Endothelial cell (in vitro differentiated cells): ENCODE measurements at regions not wholly inside any gene's neighbourhood (a gene's known extent, or its start where the extent isn't known, plus 50 kb on each side); places are given as distances from the start of the nearest gene placed in this dataset.

Experiments used
- DNase-seq: peaks from one replicate; pipeline ENCODE4 v3.0.0; 2021; ENCODE audit warnings: low spot score
- H3K27ac Mint-ChIP-seq: one replicate; pipeline ENCODE4 v1.8.0; 2021; ENCODE audit warnings: mixed read lengths, inconsistent platforms; ENCODE audit not compliant: unreplicated experiment
- H3K27me3 Mint-ChIP-seq: one replicate; pipeline ENCODE4 v1.8.0; 2021; ENCODE audit warnings: mild to moderate bottlenecking, moderate library complexity, mixed read lengths, inconsistent platforms; ENCODE audit not compliant: unreplicated experiment
- H3K36me3 Mint-ChIP-seq: one replicate; pipeline ENCODE4 v1.8.0; 2021; ENCODE audit warnings: mild to moderate bottlenecking, low read depth, mixed read lengths, inconsistent platforms; ENCODE audit not compliant: unreplicated experiment
- H3K4me1 Mint-ChIP-seq: one replicate; pipeline ENCODE4 v1.8.0; 2021; ENCODE audit warnings: mild to moderate bottlenecking, mixed read lengths, inconsistent platforms; ENCODE audit not compliant: unreplicated experiment
- H3K4me3 Mint-ChIP-seq: one replicate; pipeline ENCODE4 v1.8.0; 2021; ENCODE audit warnings: mild to moderate bottlenecking, mixed read lengths, inconsistent platforms; ENCODE audit not compliant: unreplicated experiment
- H3K9me3 Mint-ChIP-seq: one replicate; pipeline ENCODE4 v1.8.0; 2021; ENCODE audit warnings: mixed read lengths, inconsistent platforms; ENCODE audit not compliant: unreplicated experiment
- CTCF ChIP-seq: fragments of 200-600 bp; sonication (generic); IDR thresholded peaks from one replicate; pipeline ENCODE4 v1.5.0; 2021; ENCODE audit warnings: antibody characterized with exemption; ENCODE audit not compliant: unreplicated experiment

DNA sequence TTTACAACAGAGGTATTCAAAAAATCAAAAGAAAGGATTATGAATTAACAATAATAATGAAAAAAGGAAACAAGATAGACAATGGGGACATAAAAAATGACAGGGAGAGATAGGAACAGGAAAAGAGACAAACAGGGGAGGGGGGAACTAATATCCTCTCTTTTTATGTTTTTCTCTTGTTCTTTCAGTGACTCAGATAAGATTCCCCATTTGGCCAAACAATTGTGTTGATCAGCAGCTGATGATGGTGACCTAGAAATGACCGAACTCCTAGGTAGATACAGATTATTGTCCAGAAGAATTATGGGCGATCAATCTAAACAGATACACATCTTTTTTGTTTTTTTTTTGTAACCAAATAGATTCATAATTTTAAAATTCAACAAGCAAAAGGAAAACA, 1277.2 kb upstream of the FLRT2 start:
- peaks cover 52% of the 10 kb centered on the region for H3K4me1 Mint-ChIP-seq
- H3K36me3 Mint-ChIP-seq: no peaks in the 10 kb centered on the region
- no peaks in the 10 kb centered on the region for H3K27me3 Mint-ChIP-seq
- no peaks in the 10 kb centered on the region for H3K9me3 Mint-ChIP-seq
- H3K4me3 Mint-ChIP-seq: no peak overlapping the region
- no peak for DNase-seq
- peak overlapping the region; percentile 97 for H3K27ac Mint-ChIP-seq
- no peak for TF ChIP-seq CTCF

- no peak for TF ChIP-seq CTCF
- H3K9me3 Mint-ChIP-seq: no peaks in the 10 kb centered on the region
- H3K4me1 Mint-ChIP-seq: peaks cover 52% of the 10 kb centered on the region
- no peaks in the 10 kb centered on the region for H3K27me3 Mint-ChIP-seq
- no peak overlapping the region for H3K4me3 Mint-ChIP-seq
- no peaks in the 10 kb centered on the region for H3K36me3 Mint-ChIP-seq
- H3K27ac Mint-ChIP-seq: peak overlapping the region; percentile 97
- DNase-seq: no peak
Measured at GRCh38 chr14:84253326-84253725, 1276.6 kb upstream of the FLRT2 start.

DNA sequence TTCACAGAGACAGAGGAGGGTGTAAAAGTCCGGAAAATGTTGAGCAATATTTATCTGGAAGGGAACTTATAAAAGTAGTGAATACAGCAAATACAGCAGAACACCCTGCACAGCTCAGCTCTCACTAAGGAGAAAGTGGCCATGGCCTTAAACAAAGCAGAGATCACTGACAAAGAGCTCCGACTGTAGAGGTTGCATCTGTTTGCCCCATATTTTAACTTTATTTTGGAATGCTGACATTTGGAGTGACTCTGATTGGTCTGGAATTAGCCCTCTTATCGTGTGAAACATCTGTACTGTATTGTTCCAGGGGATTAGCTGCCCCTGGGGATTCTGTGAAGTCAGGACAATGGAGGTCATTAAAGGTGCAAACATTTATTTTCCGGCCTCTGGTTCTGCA, 1275.7 kb upstream of the FLRT2 start:
- H3K4me3 Mint-ChIP-seq: no peak overlapping the region
- H3K4me1 Mint-ChIP-seq: peaks cover 52% of the 10 kb centered on the region
- H3K36me3 Mint-ChIP-seq: no peaks in the 10 kb centered on the region
- H3K27ac Mint-ChIP-seq: peak overlapping the region; percentile 97
- no peaks in the 10 kb centered on the region for H3K9me3 Mint-ChIP-seq
- H3K27me3 Mint-ChIP-seq: no peaks in the 10 kb centered on the region
- DNase-seq: peak; percentile 22
- no peak for TF ChIP-seq CTCF

GRCh38 chr14:84262932-84263331, 1267.0 kb upstream of the FLRT2 start:
- H3K27ac Mint-ChIP-seq: no peak overlapping the region
- no peaks in the 10 kb centered on the region for H3K36me3 Mint-ChIP-seq
- H3K9me3 Mint-ChIP-seq: no peaks in the 10 kb centered on the region
- TF ChIP-seq CTCF: no peak
- no peaks in the 10 kb centered on the region for H3K27me3 Mint-ChIP-seq
- H3K4me1 Mint-ChIP-seq: no peaks in the 10 kb centered on the region
- DNase-seq: no peak
- no peak overlapping the region for H3K4me3 Mint-ChIP-seq

DNA sequence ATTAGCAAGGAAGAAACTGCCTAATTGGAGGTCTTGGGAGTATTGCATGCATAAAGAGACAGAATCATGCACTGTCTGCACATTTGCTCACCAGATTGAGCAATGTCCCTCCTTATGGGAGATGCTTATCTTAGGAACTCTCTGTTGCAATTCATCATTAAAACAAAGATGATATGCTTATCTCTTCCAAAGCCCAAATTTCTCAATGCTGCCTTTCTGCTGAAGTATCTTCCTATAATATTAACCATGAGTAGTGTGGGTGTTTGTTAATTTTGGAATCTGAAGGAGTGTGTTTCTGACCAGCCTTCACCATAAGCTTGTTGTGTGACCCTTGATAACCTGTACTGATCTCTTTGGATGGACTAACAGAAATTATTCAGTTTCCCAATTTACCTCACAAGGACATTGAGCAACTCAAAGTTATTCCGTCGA, 1257.6 kb upstream of the FLRT2 start:
- Mint-ChIP-seq H3K36me3 (no peaks in the 10 kb centered on the region), H3K27ac (no peak overlapping the region), H3K27me3 (no peaks in the 10 kb centered on the region), H3K9me3 (no peaks in the 10 kb centered on the region), H3K4me1 (peaks cover 11% of the 10 kb centered on the region), H3K4me3 (no peak overlapping the region)
- no peak for DNase-seq
- TF ChIP-seq CTCF: no peak
